ENCODE measurements at regions not wholly inside any gene's neighbourhood (a gene's known extent, or its start where the extent isn't known, plus 50 kb on each side); places are given as distances from the start of the nearest gene placed in this dataset.

- Mint-ChIP-seq H3K36me3 (peaks cover 4 to 10% of the 10 kb centered on the region in 2 donors), H3K27ac (no peak overlapping the region), H3K9me3 (peaks cover 11 to 26% of the 10 kb centered on the region in 2 donors)
- no peak for DNase-seq (ENCODE audit: low spot score in 2 of 2)
- no peak for ATAC-seq
These were observed 726.1 kb upstream of the ADAMTS16 start for GRCh38 chr5:4413996-4414395.

GRCh38 chr5:4418084-4418483 is 722.0 kb upstream of the ADAMTS16 start:
- Mint-ChIP-seq H3K9me3 (peaks cover 12 to 23% of the 10 kb centered on the region in 2 donors), H3K27ac (no peak overlapping the region), H3K36me3 (peaks cover 4% of the 10 kb centered on the region in 2 donors)
- no peak for ATAC-seq
- DNase-seq (ENCODE audit: low spot score in 2 of 2), result no peak

GRCh38 chr5:4419281-4419680 is 720.8 kb upstream of the ADAMTS16 start:
- DNase-seq (ENCODE audit: low spot score in 2 of 2), result no peak
- ATAC-seq, result no peak
- Mint-ChIP-seq H3K27ac (no peak overlapping the region), H3K9me3 (peaks cover 12 to 30% of the 10 kb centered on the region in 2 donors), H3K36me3 (peaks cover under 1 to 4% of the 10 kb centered on the region in 2 donors)

GRCh38 chr5:4420177-4420576 is 720.0 kb upstream of the ADAMTS16 start:
- no peak for ATAC-seq
- peaks cover 0 to 4% of the 10 kb centered on the region in 2 donors for H3K36me3 Mint-ChIP-seq
- no peak for DNase-seq (ENCODE audit: low spot score in 2 of 2)
- no peak overlapping the region for H3K27ac Mint-ChIP-seq
- H3K9me3 Mint-ChIP-seq, result peaks cover 12 to 27% of the 10 kb centered on the region in 2 donors

- peaks cover 12 to 23% of the 10 kb centered on the region in 2 donors for H3K9me3 Mint-ChIP-seq
These were observed 719.4 kb upstream of the ADAMTS16 start for GRCh38 chr5:4420681-4421080.

GRCh38 chr5:4422247-4422646 is 717.9 kb upstream of the ADAMTS16 start:
- ATAC-seq, result no peak
- no peak for DNase-seq (ENCODE audit: low spot score in 2 of 2)
- Mint-ChIP-seq H3K9me3 (peaks cover 15 to 27% of the 10 kb centered on the region in 2 donors), H3K27ac (no peak overlapping the region), H3K36me3 (peaks cover 0 to 2% of the 10 kb centered on the region in 2 donors)

More at GRCh38 chr5:4420681-4421080, 719.4 kb upstream of the ADAMTS16 start:
- ATAC-seq, result no peak
- Mint-ChIP-seq H3K36me3 (peaks cover 0 to 4% of the 10 kb centered on the region in 2 donors), H3K27ac (no peak overlapping the region)
- DNase-seq (ENCODE audit: low spot score in 2 of 2), result no peak

- Mint-ChIP-seq H3K36me3 (no peaks in the 10 kb centered on the region), H3K9me3 (peaks cover 21% of the 10 kb centered on the region in 2 donors)
- ATAC-seq, result no peak
These were observed 715.2 kb upstream of the ADAMTS16 start for GRCh38 chr5:4424895-4425294.

GRCh38 chr5:4440536-4440935 is 699.6 kb upstream of the ADAMTS16 start:
- DNase-seq (ENCODE audit: low spot score in 2 of 2) (no peak), ATAC-seq (no peak)
- H3K9me3 Mint-ChIP-seq, result peaks cover 37 to 39% of the 10 kb centered on the region in 2 donors
- peaks cover 5% of the 10 kb centered on the region in 2 donors for H3K36me3 Mint-ChIP-seq
- H3K27ac Mint-ChIP-seq, result no peak overlapping the region

More at GRCh38 chr5:4424895-4425294, 715.2 kb upstream of the ADAMTS16 start:
- no peak for DNase-seq (ENCODE audit: low spot score in 2 of 2)
- no peak overlapping the region for H3K27ac Mint-ChIP-seq

GRCh38 chr5:4442221-4442620 is 697.9 kb upstream of the ADAMTS16 start:
- Mint-ChIP-seq H3K9me3 (peaks cover 35 to 49% of the 10 kb centered on the region in 2 donors), H3K36me3 (peaks cover 5 to 13% of the 10 kb centered on the region in 2 donors), H3K27ac (no peak overlapping the region)
- no peak for DNase-seq (ENCODE audit: low spot score in 2 of 2)
- ATAC-seq, result no peak

GRCh38 chr5:4447657-4448056 is 692.5 kb upstream of the ADAMTS16 start:
- ATAC-seq (no peak), DNase-seq (ENCODE audit: low spot score in 2 of 2) (no peak)
- no peak overlapping the region for H3K27ac Mint-ChIP-seq
- H3K9me3 Mint-ChIP-seq, result peaks cover 16 to 26% of the 10 kb centered on the region in 2 donors
- H3K36me3 Mint-ChIP-seq, result peaks cover 5 to 9% of the 10 kb centered on the region in 2 donors

GRCh38 chr5:4453655-4454054 is 686.5 kb upstream of the ADAMTS16 start:
- Mint-ChIP-seq H3K27ac (no peak overlapping the region), H3K36me3 (no peaks in the 10 kb centered on the region), H3K9me3 (peaks cover 3 to 8% of the 10 kb centered on the region in 2 donors)
- ATAC-seq (no peak), DNase-seq (ENCODE audit: low spot score in 2 of 2) (no peak)

- ATAC-seq (no peak), DNase-seq (ENCODE audit: low spot score in 2 of 2) (no peak)
- Mint-ChIP-seq H3K9me3 (peaks cover 16 to 17% of the 10 kb centered on the region in 2 donors), H3K36me3 (peaks cover 0 to 11% of the 10 kb centered on the region in 2 donors), H3K27ac (no peak overlapping the region)
These were observed 660.7 kb upstream of the ADAMTS16 start for GRCh38 chr5:4479426-4479825.

GRCh38 chr5:4480528-4481349 is 659.4 kb upstream of the ADAMTS16 start:
- ATAC-seq (no peak), DNase-seq (ENCODE audit: low spot score in 2 of 2) (no peak)
- Mint-ChIP-seq H3K36me3 (peaks cover 0 to 11% of the 10 kb centered on the region in 2 donors), H3K9me3 (peaks cover 11 to 16% of the 10 kb centered on the region in 2 donors), H3K27ac (no peak overlapping the region)

- Mint-ChIP-seq H3K36me3 (peaks cover 0 to 9% of the 10 kb centered on the region in 2 donors), H3K9me3 (peaks cover 6 to 23% of the 10 kb centered on the region in 2 donors), H3K27ac (no peak overlapping the region)
- no peak for ATAC-seq
- DNase-seq (ENCODE audit: low spot score in 2 of 2), result no peak
These were observed 652.5 kb upstream of the ADAMTS16 start for GRCh38 chr5:4487581-4487980.

GRCh38 chr5:4511996-4512656 is 628.0 kb upstream of the ADAMTS16 start:
- DNase-seq (ENCODE audit: low spot score in 2 of 2) (no peak), ATAC-seq (no peak)
- Mint-ChIP-seq H3K36me3 (no peaks in the 10 kb centered on the region), H3K27ac (no peak overlapping the region), H3K9me3 (peaks cover 0 to 5% of the 10 kb centered on the region in 2 donors)

GRCh38 chr5:4513381-4513780 is 626.7 kb upstream of the ADAMTS16 start:
- ATAC-seq, result no peak
- Mint-ChIP-seq H3K27ac (no peak overlapping the region), H3K36me3 (no peaks in the 10 kb centered on the region), H3K9me3 (peaks cover 0 to 4% of the 10 kb centered on the region in 2 donors)
- DNase-seq (ENCODE audit: low spot score in 2 of 2), result no peak

- no peak for ATAC-seq
- Mint-ChIP-seq H3K9me3 (peaks cover 0 to 4% of the 10 kb centered on the region in 2 donors), H3K27ac (no peak overlapping the region), H3K36me3 (no peaks in the 10 kb centered on the region)
- DNase-seq (ENCODE audit: low spot score in 2 of 2), result no peak
These were observed 626.0 kb upstream of the ADAMTS16 start for GRCh38 chr5:4514067-4514648.

Data from activated naive CD4-positive, alpha-beta T cell treated with anti-CD3 and anti-CD28 coated beads, Interleukin-2, amount 50 U/mL, for 72 hours (primary cell).